ENCODE measurements at regions not wholly inside any gene's neighbourhood (a gene's known extent, or its start where the extent isn't known, plus 50 kb on each side); places are given as distances from the start of the nearest gene placed in this dataset.
"Not testable (repeated sequence)": the region's sequence is repeated elsewhere in the genome, so short reads cannot be mapped to it uniquely, and the experiment has no call there.

- ATAC-seq (replicated peaks in 1 of 2) (no peak), DNase-seq (no peak)
- Mint-ChIP-seq H3K9me3 (peaks cover 3 to 29% of the 10 kb centered on the region in 2 donors), H3K27me3 (ENCODE audit: low read depth) (no peaks in the 10 kb centered on the region), H3K27ac (no peak overlapping the region), H3K4me3 (no peak overlapping the region), H3K36me3 (ENCODE audit: insufficient read depth in 2 of 2) (peaks cover 0 to 3% of the 10 kb centered on the region in 2 donors), H3K4me1 (ENCODE audit: low read depth) (no peaks in the 10 kb centered on the region)
Observed at GRCh38 chr16:60151987-60152386, 1417.9 kb upstream of the GOT2 start.

GRCh38 chr16:60150907-60151306 lies 1416.8 kb upstream of the GOT2 start:
- no peaks in the 10 kb centered on the region for H3K4me1 Mint-ChIP-seq (ENCODE audit: low read depth)
- no peak overlapping the region for H3K4me3 Mint-ChIP-seq
- no peak overlapping the region for H3K27ac Mint-ChIP-seq
- ATAC-seq (replicated peaks in 1 of 2) (no peak), DNase-seq (no peak)
- H3K27me3 Mint-ChIP-seq (ENCODE audit: low read depth), result no peaks in the 10 kb centered on the region
- peaks cover 3 to 26% of the 10 kb centered on the region in 2 donors for H3K9me3 Mint-ChIP-seq
- H3K36me3 Mint-ChIP-seq (ENCODE audit: insufficient read depth in 2 of 2), result peaks cover 0 to 3% of the 10 kb centered on the region in 2 donors

- Mint-ChIP-seq H3K36me3 (ENCODE audit: insufficient read depth in 2 of 2) (peaks cover 4 to 6% of the 10 kb centered on the region in 2 donors), H3K27ac (no peak overlapping the region), H3K27me3 (ENCODE audit: low read depth) (no peaks in the 10 kb centered on the region), H3K4me1 (ENCODE audit: low read depth) (no peaks in the 10 kb centered on the region), H3K9me3 (peaks cover 10 to 18% of the 10 kb centered on the region in 2 donors), H3K4me3 (no peak overlapping the region)
- no peak for ATAC-seq (replicated peaks in 1 of 2)
- DNase-seq, result no peak
Observed at GRCh38 chr16:60143348-60143705, 1409.2 kb upstream of the GOT2 start.

- ATAC-seq (replicated peaks in 1 of 2) (no peak), DNase-seq (no peak)
- H3K36me3 Mint-ChIP-seq (ENCODE audit: insufficient read depth in 2 of 2), result peaks cover 4 to 7% of the 10 kb centered on the region in 2 donors
- H3K27ac Mint-ChIP-seq, result no peak overlapping the region
- no peak overlapping the region for H3K4me3 Mint-ChIP-seq
- peaks cover 15 to 20% of the 10 kb centered on the region in 2 donors for H3K9me3 Mint-ChIP-seq
- H3K27me3 Mint-ChIP-seq (ENCODE audit: low read depth), result no peaks in the 10 kb centered on the region
- no peaks in the 10 kb centered on the region for H3K4me1 Mint-ChIP-seq (ENCODE audit: low read depth)
Observed at GRCh38 chr16:60142619-60143347, 1408.7 kb upstream of the GOT2 start.

GRCh38 chr16:60137891-60138290 lies 1403.8 kb upstream of the GOT2 start:
- Mint-ChIP-seq H3K27ac (no peak overlapping the region), H3K9me3 (peaks cover 17 to 20% of the 10 kb centered on the region in 2 donors), H3K27me3 (ENCODE audit: low read depth) (no peaks in the 10 kb centered on the region), H3K4me1 (ENCODE audit: low read depth) (no peaks in the 10 kb centered on the region), H3K36me3 (ENCODE audit: insufficient read depth in 2 of 2) (peaks cover 2 to 7% of the 10 kb centered on the region in 2 donors), H3K4me3 (no peak overlapping the region)
- DNase-seq (no peak), ATAC-seq (replicated peaks in 1 of 2) (no peak)

- no peaks in the 10 kb centered on the region for H3K4me1 Mint-ChIP-seq (ENCODE audit: low read depth)
- H3K27me3 Mint-ChIP-seq (ENCODE audit: low read depth), result no peaks in the 10 kb centered on the region
- ATAC-seq (replicated peaks in 1 of 2) (no peak), DNase-seq (no peak)
- peaks cover 0 to 2% of the 10 kb centered on the region in 2 donors for H3K36me3 Mint-ChIP-seq (ENCODE audit: insufficient read depth in 2 of 2)
- no peak overlapping the region for H3K27ac Mint-ChIP-seq
- peaks cover 4 to 5% of the 10 kb centered on the region in 2 donors for H3K9me3 Mint-ChIP-seq
- H3K4me3 Mint-ChIP-seq, result no peak overlapping the region
Observed at GRCh38 chr16:60127196-60127595, 1393.1 kb upstream of the GOT2 start.

GRCh38 chr16:60126115-60126514 lies 1392.0 kb upstream of the GOT2 start:
- not testable (repeated sequence) for DNase-seq; ATAC-seq (replicated peaks in 1 of 2); H3K4me1 Mint-ChIP-seq (ENCODE audit: low read depth); H3K27ac Mint-ChIP-seq; H3K4me3 Mint-ChIP-seq; H3K36me3 Mint-ChIP-seq (ENCODE audit: insufficient read depth in 2 of 2); H3K9me3 Mint-ChIP-seq; H3K27me3 Mint-ChIP-seq (ENCODE audit: low read depth)

- Mint-ChIP-seq H3K4me1 (ENCODE audit: low read depth) (no peaks in the 10 kb centered on the region), H3K4me3 (no peak overlapping the region), H3K9me3 (peaks cover 3 to 6% of the 10 kb centered on the region in 2 donors), H3K27me3 (ENCODE audit: low read depth) (no peaks in the 10 kb centered on the region), H3K27ac (no peak overlapping the region), H3K36me3 (ENCODE audit: insufficient read depth in 2 of 2) (peaks cover 0 to 2% of the 10 kb centered on the region in 2 donors)
- no peak for ATAC-seq (replicated peaks in 1 of 2)
- no peak for DNase-seq
Observed at GRCh38 chr16:60123392-60124023, 1389.4 kb upstream of the GOT2 start.

- ATAC-seq (replicated peaks in 1 of 2) (no peak), DNase-seq (no peak)
- H3K4me3 Mint-ChIP-seq, result no peak overlapping the region
- no peaks in the 10 kb centered on the region for H3K4me1 Mint-ChIP-seq (ENCODE audit: low read depth)
- H3K36me3 Mint-ChIP-seq (ENCODE audit: insufficient read depth in 2 of 2), result no peaks in the 10 kb centered on the region
- no peaks in the 10 kb centered on the region for H3K27me3 Mint-ChIP-seq (ENCODE audit: low read depth)
- H3K9me3 Mint-ChIP-seq, result peaks cover 2 to 5% of the 10 kb centered on the region in 2 donors
- no peak overlapping the region for H3K27ac Mint-ChIP-seq
Observed at GRCh38 chr16:60120586-60120985, 1386.5 kb upstream of the GOT2 start.

GRCh38 chr16:60110531-60110930 lies 1376.4 kb upstream of the GOT2 start:
- peaks cover 6 to 9% of the 10 kb centered on the region in 2 donors for H3K9me3 Mint-ChIP-seq
- DNase-seq (no peak), ATAC-seq (replicated peaks in 1 of 2) (no peak)
- H3K36me3 Mint-ChIP-seq (ENCODE audit: insufficient read depth in 2 of 2), result no peaks in the 10 kb centered on the region
- no peaks in the 10 kb centered on the region for H3K27me3 Mint-ChIP-seq (ENCODE audit: low read depth)
- H3K27ac Mint-ChIP-seq, result no peak overlapping the region
- no peaks in the 10 kb centered on the region for H3K4me1 Mint-ChIP-seq (ENCODE audit: low read depth)
- H3K4me3 Mint-ChIP-seq, result no peak overlapping the region

- no peak overlapping the region for H3K4me3 Mint-ChIP-seq
- ATAC-seq (replicated peaks in 1 of 2) (no peak), DNase-seq (no peak)
- H3K27ac Mint-ChIP-seq, result no peak overlapping the region
- no peaks in the 10 kb centered on the region for H3K4me1 Mint-ChIP-seq (ENCODE audit: low read depth)
- peaks cover 9 to 11% of the 10 kb centered on the region in 2 donors for H3K9me3 Mint-ChIP-seq
- no peaks in the 10 kb centered on the region for H3K27me3 Mint-ChIP-seq (ENCODE audit: low read depth)
- H3K36me3 Mint-ChIP-seq (ENCODE audit: insufficient read depth in 2 of 2), result no peaks in the 10 kb centered on the region
Observed at GRCh38 chr16:60107871-60108270, 1373.8 kb upstream of the GOT2 start.

- no peaks in the 10 kb centered on the region for H3K4me1 Mint-ChIP-seq (ENCODE audit: low read depth)
- no peak for ATAC-seq (replicated peaks in 1 of 2)
- H3K36me3 Mint-ChIP-seq (ENCODE audit: insufficient read depth in 2 of 2), result no peaks in the 10 kb centered on the region
- H3K9me3 Mint-ChIP-seq, result peaks cover 8 to 9% of the 10 kb centered on the region in 2 donors
- no peak overlapping the region for H3K4me3 Mint-ChIP-seq
- no peak overlapping the region for H3K27ac Mint-ChIP-seq
- DNase-seq, result no peak
- no peaks in the 10 kb centered on the region for H3K27me3 Mint-ChIP-seq (ENCODE audit: low read depth)
Observed at GRCh38 chr16:60107437-60107836, 1373.3 kb upstream of the GOT2 start.

GRCh38 chr16:60100371-60100770 lies 1366.3 kb upstream of the GOT2 start:
- DNase-seq (no peak), ATAC-seq (replicated peaks in 1 of 2) (no peak)
- no peaks in the 10 kb centered on the region for H3K27me3 Mint-ChIP-seq (ENCODE audit: low read depth)
- H3K4me3 Mint-ChIP-seq, result no peak overlapping the region
- H3K9me3 Mint-ChIP-seq, result peaks cover 9 to 16% of the 10 kb centered on the region in 2 donors
- H3K36me3 Mint-ChIP-seq (ENCODE audit: insufficient read depth in 2 of 2), result peaks cover 2% of the 10 kb centered on the region in 2 donors
- H3K4me1 Mint-ChIP-seq (ENCODE audit: low read depth), result no peaks in the 10 kb centered on the region
- H3K27ac Mint-ChIP-seq, result no peak overlapping the region

GRCh38 chr16:60091529-60091928 lies 1357.4 kb upstream of the GOT2 start:
- Mint-ChIP-seq H3K4me3 (no peak overlapping the region), H3K27me3 (ENCODE audit: low read depth) (no peaks in the 10 kb centered on the region), H3K36me3 (ENCODE audit: insufficient read depth in 2 of 2) (no peaks in the 10 kb centered on the region), H3K9me3 (peaks cover 0 to 10% of the 10 kb centered on the region in 2 donors), H3K27ac (no peak overlapping the region), H3K4me1 (ENCODE audit: low read depth) (no peaks in the 10 kb centered on the region)
- DNase-seq (no peak), ATAC-seq (replicated peaks in 1 of 2) (no peak)

Measured in activated T-cell treated with anti-CD3 and anti-CD28 coated beads, Interleukin-2, amount 50 U/mL, for 72 hours (primary cell).